ENCODE measurements at regions not wholly inside any gene's neighbourhood (a gene's known extent, or its start where the extent isn't known, plus 50 kb on each side); places are given as distances from the start of the nearest gene placed in this dataset.

- no peaks in the 10 kb centered on the region for H3K9me2 ChIP-seq (replicated peaks; ENCODE audit: insufficient read depth, low read length)
- no peak for DNase-seq
- no peak overlapping the region for H3K27ac ChIP-seq (ENCODE audit: low read length)
- H3K27me3 ChIP-seq (replicated peaks; ENCODE audit: insufficient read depth, low read length), result no peaks in the 10 kb centered on the region
- no peak overlapping the region for H3K9ac ChIP-seq (ENCODE audit: low read length)
- TF ChIP-seq EZH2 (optimal IDR thresholded peaks at IDR 0.05; ENCODE audit: low read depth, low read length), result no peak
- TF ChIP-seq EZH2phosphoT487 (IDR thresholded peaks at IDR 0.05; ENCODE audit: low read length), result no peak
- no peak for TF ChIP-seq CTCF (IDR thresholded peaks at IDR 0.05; ENCODE audit: low read length)
- H3K9me3 ChIP-seq (replicated peaks; ENCODE audit: insufficient read depth, low read length), result no peaks in the 10 kb centered on the region
- no peaks in the 10 kb centered on the region for H3K79me2 ChIP-seq (ENCODE audit: low read length)
- no peaks in the 10 kb centered on the region for H4K20me1 ChIP-seq (ENCODE audit: insufficient read depth, low read length)
- H3K4me2 ChIP-seq (ENCODE audit: low read depth, low read length), result no peak overlapping the region
- no peaks in the 10 kb centered on the region for H3F3A ChIP-seq (ENCODE audit: insufficient read depth, low read length)
- H3K36me3 ChIP-seq (replicated peaks; ENCODE audit: insufficient read depth, low read length), result no peaks in the 10 kb centered on the region
- H3K4me1 ChIP-seq (ENCODE audit: low read length), result no peaks in the 10 kb centered on the region
- no peak overlapping the region for H3K4me3 ChIP-seq (ENCODE audit: low read length)
- H2AFZ ChIP-seq (ENCODE audit: low read length), result no peak overlapping the region
Observed at GRCh38 chr9:120151806-120152205, 428.2 kb downstream of the CDK5RAP2 start.

- TF ChIP-seq EZH2phosphoT487 (IDR thresholded peaks at IDR 0.05; ENCODE audit: low read length), result no peak
- no peak for TF ChIP-seq EZH2 (optimal IDR thresholded peaks at IDR 0.05; ENCODE audit: low read depth, low read length)
- TF ChIP-seq CTCF (IDR thresholded peaks at IDR 0.05; ENCODE audit: low read length), result no peak
- Histone ChIP-seq H3K36me3 (replicated peaks; ENCODE audit: insufficient read depth, low read length) (no peaks in the 10 kb centered on the region), H3K27me3 (replicated peaks; ENCODE audit: insufficient read depth, low read length) (no peaks in the 10 kb centered on the region), H3F3A (ENCODE audit: insufficient read depth, low read length) (no peaks in the 10 kb centered on the region), H2AFZ (ENCODE audit: low read length) (no peak overlapping the region), H3K4me3 (ENCODE audit: low read length) (no peak overlapping the region), H3K27ac (ENCODE audit: low read length) (no peak overlapping the region), H3K9me2 (replicated peaks; ENCODE audit: insufficient read depth, low read length) (no peaks in the 10 kb centered on the region), H3K4me1 (ENCODE audit: low read length) (no peaks in the 10 kb centered on the region), H4K20me1 (ENCODE audit: insufficient read depth, low read length) (no peaks in the 10 kb centered on the region), H3K9ac (ENCODE audit: low read length) (no peak overlapping the region), H3K4me2 (ENCODE audit: low read depth, low read length) (no peak overlapping the region), H3K79me2 (ENCODE audit: low read length) (no peaks in the 10 kb centered on the region), H3K9me3 (replicated peaks; ENCODE audit: insufficient read depth, low read length) (no peaks in the 10 kb centered on the region)
- no peak for DNase-seq
Observed at GRCh38 chr9:120151149-120151548, 428.8 kb downstream of the CDK5RAP2 start.

GRCh38 chr9:120138955-120139354 lies 441.0 kb downstream of the CDK5RAP2 start:
- Histone ChIP-seq H3K9me3 (replicated peaks; ENCODE audit: insufficient read depth, low read length) (no peaks in the 10 kb centered on the region), H3K4me2 (ENCODE audit: low read depth, low read length) (no peak overlapping the region), H3K27ac (ENCODE audit: low read length) (no peak overlapping the region), H3K9me2 (replicated peaks; ENCODE audit: insufficient read depth, low read length) (no peaks in the 10 kb centered on the region), H3K36me3 (replicated peaks; ENCODE audit: insufficient read depth, low read length) (no peaks in the 10 kb centered on the region), H3F3A (ENCODE audit: insufficient read depth, low read length) (no peaks in the 10 kb centered on the region), H3K9ac (ENCODE audit: low read length) (no peak overlapping the region), H3K4me1 (ENCODE audit: low read length) (no peaks in the 10 kb centered on the region), H2AFZ (ENCODE audit: low read length) (no peak overlapping the region), H3K79me2 (ENCODE audit: low read length) (no peaks in the 10 kb centered on the region), H4K20me1 (ENCODE audit: insufficient read depth, low read length) (no peaks in the 10 kb centered on the region), H3K4me3 (ENCODE audit: low read length) (no peak overlapping the region), H3K27me3 (replicated peaks; ENCODE audit: insufficient read depth, low read length) (no peaks in the 10 kb centered on the region)
- TF ChIP-seq CTCF (IDR thresholded peaks at IDR 0.05; ENCODE audit: low read length), result no peak
- no peak for TF ChIP-seq EZH2 (optimal IDR thresholded peaks at IDR 0.05; ENCODE audit: low read depth, low read length)
- no peak for TF ChIP-seq EZH2phosphoT487 (IDR thresholded peaks at IDR 0.05; ENCODE audit: low read length)
- no peak for DNase-seq

Measured in MM.1S (cell line).